ENCODE measurements at regions not wholly inside any gene's neighbourhood (a gene's known extent, or its start where the extent isn't known, plus 50 kb on each side); places are given as distances from the start of the nearest gene placed in this dataset.
"Not testable (repeated sequence)": the region's sequence is repeated elsewhere in the genome, so short reads cannot be mapped to it uniquely, and the experiment has no call there.

GRCh38 chr3:139110072-139110830 is 65.6 kb upstream of the PRR23C start:
- no peak overlapping the region for H2BK120ac ChIP-seq (ENCODE audit: low read depth, low read length, poor library complexity, severe bottlenecking)
- no peak overlapping the region for H2BK5ac ChIP-seq (ENCODE audit: insufficient read length, low read length)
- H3K79me2 ChIP-seq (ENCODE audit: insufficient read depth, low read length): no peaks in the 10 kb centered on the region
- H3K9me3 ChIP-seq (ENCODE audit: control insufficient read depth, low read depth, low read length): no peaks in the 10 kb centered on the region
- H2AK5ac ChIP-seq (ENCODE audit: insufficient read length, low read length): no peak overlapping the region
- H3K27ac ChIP-seq (ENCODE audit: insufficient read length, low read depth, low read length): no peak overlapping the region
- no peak overlapping the region for H3K23ac ChIP-seq (ENCODE audit: insufficient read length, low read depth, low read length)
- no peak overlapping the region for H3K56ac ChIP-seq (ENCODE audit: insufficient read length, low read depth, low read length)
- no peaks in the 10 kb centered on the region for H3K27me3 ChIP-seq (ENCODE audit: insufficient read depth, low read length)
- no peaks in the 10 kb centered on the region for H3K36me3 Mint-ChIP-seq (ENCODE audit: insufficient read depth in 1 of 3, low read depth in 3 of 3)
- no peak overlapping the region for H3K27ac Mint-ChIP-seq
- no peak overlapping the region for H3K4ac ChIP-seq (ENCODE audit: low read depth, low read length)
- H4K8ac ChIP-seq (replicated peaks; ENCODE audit: insufficient read length, low read depth, low read length): no peak overlapping the region
- H3K4me1 Mint-ChIP-seq: peaks cover 3 to 7% of the 10 kb centered on the region in 2 experiments; a peak in 3 of 4 replicates
- H4K91ac ChIP-seq (ENCODE audit: insufficient read length, low read depth, low read length): no peak overlapping the region
- H3K4me3 Mint-ChIP-seq: no peak overlapping the region
- WGBS (ENCODE audit: extremely low coverage, insufficient read length, low lambda C conversion rate): no CpG with 5 or more reads among the region's 10 CpGs
- no peaks in the 10 kb centered on the region for H3K4me1 ChIP-seq (ENCODE audit: insufficient read depth, low read length)
- no peak overlapping the region for H3K14ac ChIP-seq (ENCODE audit: insufficient read depth, low read length)
- peaks cover 34% of the 10 kb centered on the region for H3K27me3 Mint-ChIP-seq (ENCODE audit: low read depth)
- H2BK15ac ChIP-seq (ENCODE audit: low read depth, low read length): no peak overlapping the region
- no peak overlapping the region for H2BK20ac ChIP-seq (ENCODE audit: low read depth, low read length, poor library complexity, severe bottlenecking)
- no peak overlapping the region for H4K5ac ChIP-seq (ENCODE audit: insufficient read length, low read depth, low read length)
- peak; percentile 10 for DNase-seq
- H3K9me3 Mint-ChIP-seq: no peaks in the 10 kb centered on the region
- TF ChIP-seq CTCF (conservative IDR thresholded peaks at IDR 0.05): no peak
- H3K4me2 ChIP-seq (ENCODE audit: insufficient read depth, insufficient read length, low read length): no peak overlapping the region
- H3K23me2 ChIP-seq (ENCODE audit: insufficient read length, low read depth, low read length, poor library complexity, severe bottlenecking): no peaks in the 10 kb centered on the region
- H2AFZ ChIP-seq (ENCODE audit: low read length): no peak overlapping the region
- no peak overlapping the region for H3K18ac ChIP-seq (ENCODE audit: insufficient read length, low read depth, low read length)
- no peaks in the 10 kb centered on the region for H3K79me1 ChIP-seq (ENCODE audit: insufficient read depth, low read depth, low read length, poor library complexity, severe bottlenecking)
- H3K9ac ChIP-seq (ENCODE audit: extremely low read depth, insufficient read length, low read length): no peak overlapping the region
- H4K20me1 ChIP-seq (ENCODE audit: control insufficient read depth, insufficient read depth, insufficient read length): no peaks in the 10 kb centered on the region
- no peak overlapping the region for H2BK12ac ChIP-seq (ENCODE audit: insufficient read length, low read depth, low read length)
- no peak overlapping the region for H3T11ph ChIP-seq (ENCODE audit: low read length)

- H3K27me3 Mint-ChIP-seq (ENCODE audit: low read depth): peaks cover 34% of the 10 kb centered on the region
- not testable (repeated sequence) for H2BK15ac ChIP-seq (ENCODE audit: low read depth, low read length); H2BK5ac ChIP-seq (ENCODE audit: insufficient read length, low read length); H3K23me2 ChIP-seq (ENCODE audit: insufficient read length, low read depth, low read length, poor library complexity, severe bottlenecking); H3K27ac Mint-ChIP-seq; H4K8ac ChIP-seq (replicated peaks; ENCODE audit: insufficient read length, low read depth, low read length); H2AK5ac ChIP-seq (ENCODE audit: insufficient read length, low read length); H3K9me3 ChIP-seq (ENCODE audit: control insufficient read depth, low read depth, low read length); H4K20me1 ChIP-seq (ENCODE audit: control insufficient read depth, insufficient read depth, insufficient read length); H3K27ac ChIP-seq (ENCODE audit: insufficient read length, low read depth, low read length); H3K27me3 ChIP-seq (ENCODE audit: insufficient read depth, low read length); H3K9ac ChIP-seq (ENCODE audit: extremely low read depth, insufficient read length, low read length); H3K79me1 ChIP-seq (ENCODE audit: insufficient read depth, low read depth, low read length, poor library complexity, severe bottlenecking); H2BK120ac ChIP-seq (ENCODE audit: low read depth, low read length, poor library complexity, severe bottlenecking); H3K4me3 Mint-ChIP-seq; H3K36me3 Mint-ChIP-seq (ENCODE audit: insufficient read depth in 1 of 3, low read depth in 3 of 3); H4K5ac ChIP-seq (ENCODE audit: insufficient read length, low read depth, low read length); H4K91ac ChIP-seq (ENCODE audit: insufficient read length, low read depth, low read length); H3K4me1 ChIP-seq (ENCODE audit: insufficient read depth, low read length); H3K79me2 ChIP-seq (ENCODE audit: insufficient read depth, low read length); H3K14ac ChIP-seq (ENCODE audit: insufficient read depth, low read length); H2BK20ac ChIP-seq (ENCODE audit: low read depth, low read length, poor library complexity, severe bottlenecking); H2BK12ac ChIP-seq (ENCODE audit: insufficient read length, low read depth, low read length); H3K4me2 ChIP-seq (ENCODE audit: insufficient read depth, insufficient read length, low read length); DNase-seq; H3K4ac ChIP-seq (ENCODE audit: low read depth, low read length); H3T11ph ChIP-seq (ENCODE audit: low read length); H3K56ac ChIP-seq (ENCODE audit: insufficient read length, low read depth, low read length); H2AFZ ChIP-seq (ENCODE audit: low read length); H3K4me1 Mint-ChIP-seq; H3K18ac ChIP-seq (ENCODE audit: insufficient read length, low read depth, low read length); H3K23ac ChIP-seq (ENCODE audit: insufficient read length, low read depth, low read length); H3K9me3 Mint-ChIP-seq
- no CpG with 5 or more reads among the region's 2 CpGs for WGBS (ENCODE audit: extremely low coverage, insufficient read length, low lambda C conversion rate)
Observed at GRCh38 chr3:139110929-139111328, 66.2 kb upstream of the PRR23C start.
